ENCODE measurements at regions not wholly inside any gene's neighbourhood (a gene's known extent, or its start where the extent isn't known, plus 50 kb on each side); places are given as distances from the start of the nearest gene placed in this dataset.
A peak's percentile ranks its signal among the peaks of the same experiment; 100 is the strongest.
"Not testable (repeated sequence)": the region's sequence is repeated elsewhere in the genome, so short reads cannot be mapped to it uniquely, and the experiment has no call there.

GRCh38 chr4:31715302-31715701, 995.1 kb downstream of the PCDH7 start:
- DNase-seq: no peak
- Histone ChIP-seq H3K9me3 (replicated peaks) (peaks cover 4% of the 10 kb centered on the region; the same call in 1 of the 2 replicates), H3K4me1 (no peaks in the 10 kb centered on the region), H3K36me3 (no peaks in the 10 kb centered on the region; the same call in 1 of the 2 replicates), H3K27ac (no peak overlapping the region), H3K4me3 (no peak overlapping the region), H3K27me3 (no peaks in the 10 kb centered on the region)

- Histone ChIP-seq H3K4me1 (no peaks in the 10 kb centered on the region), H3K36me3 (no peaks in the 10 kb centered on the region)
- no peak for DNase-seq
Observed at GRCh38 chr4:31727030-31727429, 1006.9 kb downstream of the PCDH7 start.

GRCh38 chr4:31735004-31735403, 1014.8 kb downstream of the PCDH7 start:
- DNase-seq: no peak
- 0 out of 2 replicates have a peak, but pooled peaks cover 2% of the 10 kb centered on the region for H3K9me3 ChIP-seq (replicated peaks)
- no peaks in the 10 kb centered on the region for H3K4me1 ChIP-seq
- H3K27ac ChIP-seq: no peak overlapping the region
- H3K27me3 ChIP-seq: no peaks in the 10 kb centered on the region
- H3K36me3 ChIP-seq: no peaks in the 10 kb centered on the region
- no peak overlapping the region for H3K4me3 ChIP-seq

More at GRCh38 chr4:31727030-31727429, 1006.9 kb downstream of the PCDH7 start:
- H3K4me3 ChIP-seq: no peak overlapping the region
- H3K27me3 ChIP-seq: no peaks in the 10 kb centered on the region
- H3K27ac ChIP-seq: no peak overlapping the region
- no peaks in the 10 kb centered on the region for H3K9me3 ChIP-seq (replicated peaks)

- no peaks in the 10 kb centered on the region for H3K4me1 ChIP-seq
- H3K27me3 ChIP-seq: no peaks in the 10 kb centered on the region
- 0 out of 2 replicates have a peak, but pooled peaks cover 2% of the 10 kb centered on the region for H3K9me3 ChIP-seq (replicated peaks)
- no peak overlapping the region for H3K27ac ChIP-seq
- no peak for DNase-seq
- no peak overlapping the region for H3K4me3 ChIP-seq
- H3K36me3 ChIP-seq: no peaks in the 10 kb centered on the region
Observed at GRCh38 chr4:31737419-31737818, 1017.2 kb downstream of the PCDH7 start.

GRCh38 chr4:31741326-31741725, 1021.2 kb downstream of the PCDH7 start:
- no peak for DNase-seq
- Histone ChIP-seq H3K9me3 (replicated peaks) (no peaks in the 10 kb centered on the region), H3K36me3 (no peaks in the 10 kb centered on the region), H3K4me3 (no peak overlapping the region), H3K27me3 (no peaks in the 10 kb centered on the region), H3K4me1 (no peaks in the 10 kb centered on the region), H3K27ac (no peak overlapping the region)

GRCh38 chr4:31748382-31748781, 1028.2 kb downstream of the PCDH7 start:
- no peaks in the 10 kb centered on the region; the same call in 1 of the 2 replicates for H3K9me3 ChIP-seq (replicated peaks)
- no peaks in the 10 kb centered on the region for H3K4me1 ChIP-seq
- no peaks in the 10 kb centered on the region for H3K27me3 ChIP-seq
- no peaks in the 10 kb centered on the region for H3K36me3 ChIP-seq
- no peak overlapping the region for H3K4me3 ChIP-seq
- peak in 1 of 2 experiments; percentile 18 for DNase-seq
- H3K27ac ChIP-seq: no peak overlapping the region

- H3K36me3 ChIP-seq; H3K4me3 ChIP-seq; DNase-seq; H3K27me3 ChIP-seq; H3K27ac ChIP-seq; H3K4me1 ChIP-seq; H3K9me3 ChIP-seq (replicated peaks): not testable (repeated sequence)
Observed at GRCh38 chr4:31750581-31750980, 1030.4 kb downstream of the PCDH7 start.

- Histone ChIP-seq H3K9me3 (replicated peaks) (no peaks in the 10 kb centered on the region; the same call in 1 of the 2 replicates), H3K36me3 (no peaks in the 10 kb centered on the region), H3K4me1 (no peaks in the 10 kb centered on the region; the same call in 1 of the 2 replicates), H3K27ac (no peak overlapping the region), H3K4me3 (no peak overlapping the region), H3K27me3 (no peaks in the 10 kb centered on the region)
- DNase-seq: no peak
Observed at GRCh38 chr4:31755751-31756150, 1035.6 kb downstream of the PCDH7 start.

GRCh38 chr4:31768756-31769155, 1048.6 kb downstream of the PCDH7 start:
- H3K36me3 ChIP-seq: no peaks in the 10 kb centered on the region
- no peaks in the 10 kb centered on the region for H3K27me3 ChIP-seq
- H3K27ac ChIP-seq: no peak overlapping the region
- H3K4me1 ChIP-seq: no peaks in the 10 kb centered on the region
- H3K4me3 ChIP-seq: no peak overlapping the region
- H3K9me3 ChIP-seq (replicated peaks): no peaks in the 10 kb centered on the region
- DNase-seq: no peak

- Histone ChIP-seq H3K36me3 (no peaks in the 10 kb centered on the region), H3K27ac (no peak overlapping the region), H3K9me3 (replicated peaks) (no peaks in the 10 kb centered on the region), H3K4me1 (no peaks in the 10 kb centered on the region), H3K27me3 (no peaks in the 10 kb centered on the region), H3K4me3 (no peak overlapping the region)
- no peak for DNase-seq
Observed at GRCh38 chr4:31783311-31783710, 1063.1 kb downstream of the PCDH7 start.

GRCh38 chr4:31784558-31784957, 1064.4 kb downstream of the PCDH7 start:
- no peaks in the 10 kb centered on the region for H3K36me3 ChIP-seq

GRCh38 chr4:31787701-31788100, 1067.5 kb downstream of the PCDH7 start:
- DNase-seq: no peak
- Histone ChIP-seq H3K27ac (no peak overlapping the region), H3K9me3 (replicated peaks) (no peaks in the 10 kb centered on the region), H3K36me3 (no peaks in the 10 kb centered on the region), H3K4me3 (no peak overlapping the region), H3K27me3 (no peaks in the 10 kb centered on the region), H3K4me1 (no peaks in the 10 kb centered on the region)

More at GRCh38 chr4:31784558-31784957, 1064.4 kb downstream of the PCDH7 start:
- H3K4me3 ChIP-seq: no peak overlapping the region
- no peaks in the 10 kb centered on the region for H3K9me3 ChIP-seq (replicated peaks)
- no peaks in the 10 kb centered on the region for H3K27me3 ChIP-seq
- H3K27ac ChIP-seq: no peak overlapping the region
- no peak for DNase-seq
- H3K4me1 ChIP-seq: no peaks in the 10 kb centered on the region

GRCh38 chr4:31788676-31789075, 1068.5 kb downstream of the PCDH7 start:
- Histone ChIP-seq H3K27me3 (no peaks in the 10 kb centered on the region), H3K9me3 (replicated peaks) (no peaks in the 10 kb centered on the region), H3K36me3 (no peaks in the 10 kb centered on the region), H3K27ac (no peak overlapping the region), H3K4me1 (no peaks in the 10 kb centered on the region), H3K4me3 (no peak overlapping the region)
- DNase-seq: no peak

GRCh38 chr4:31791666-31792065, 1071.5 kb downstream of the PCDH7 start:
- no peaks in the 10 kb centered on the region for H3K36me3 ChIP-seq
- DNase-seq: peak in 1 of 2 experiments; percentile 20
- no peaks in the 10 kb centered on the region for H3K4me1 ChIP-seq
- no peaks in the 10 kb centered on the region for H3K27me3 ChIP-seq
- H3K27ac ChIP-seq: no peak overlapping the region
- H3K4me3 ChIP-seq: no peak overlapping the region
- H3K9me3 ChIP-seq (replicated peaks): no peaks in the 10 kb centered on the region

- Histone ChIP-seq H3K27me3 (no peaks in the 10 kb centered on the region), H3K36me3 (no peaks in the 10 kb centered on the region), H3K9me3 (replicated peaks) (no peaks in the 10 kb centered on the region), H3K4me1 (no peaks in the 10 kb centered on the region), H3K4me3 (no peak overlapping the region), H3K27ac (no peak overlapping the region)
- no peak for DNase-seq
Observed at GRCh38 chr4:31793907-31794306, 1073.7 kb downstream of the PCDH7 start.

- H3K36me3 ChIP-seq; H3K4me1 ChIP-seq; H3K27ac ChIP-seq; H3K4me3 ChIP-seq; DNase-seq; H3K27me3 ChIP-seq; H3K9me3 ChIP-seq (replicated peaks): not testable (repeated sequence)
Observed at GRCh38 chr4:31797052-31797451, 1076.9 kb downstream of the PCDH7 start.
